ENCODE measurements at regions not wholly inside any gene's neighbourhood (a gene's known extent, or its start where the extent isn't known, plus 50 kb on each side); places are given as distances from the start of the nearest gene placed in this dataset.

DNA sequence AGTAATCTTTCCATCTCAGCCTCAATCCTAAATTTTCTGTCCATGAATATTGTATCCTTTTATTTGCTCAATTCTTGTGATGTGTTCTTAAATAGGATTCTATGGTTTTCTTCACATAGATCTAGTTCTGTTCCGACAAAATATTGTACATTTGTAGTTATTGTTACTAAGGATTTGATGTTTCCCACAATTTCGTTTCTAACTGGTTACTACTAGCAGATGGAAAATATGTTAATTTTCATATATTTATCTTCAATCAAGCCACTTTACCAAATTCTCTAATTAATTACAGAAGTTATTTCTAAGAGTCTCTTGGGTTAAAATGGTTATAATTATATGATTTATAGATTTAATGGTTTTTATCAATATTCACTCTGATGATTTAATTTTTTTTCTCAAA lies 60.3 kb downstream of the SEC61B start:
- no peak for DNase-seq

DNA sequence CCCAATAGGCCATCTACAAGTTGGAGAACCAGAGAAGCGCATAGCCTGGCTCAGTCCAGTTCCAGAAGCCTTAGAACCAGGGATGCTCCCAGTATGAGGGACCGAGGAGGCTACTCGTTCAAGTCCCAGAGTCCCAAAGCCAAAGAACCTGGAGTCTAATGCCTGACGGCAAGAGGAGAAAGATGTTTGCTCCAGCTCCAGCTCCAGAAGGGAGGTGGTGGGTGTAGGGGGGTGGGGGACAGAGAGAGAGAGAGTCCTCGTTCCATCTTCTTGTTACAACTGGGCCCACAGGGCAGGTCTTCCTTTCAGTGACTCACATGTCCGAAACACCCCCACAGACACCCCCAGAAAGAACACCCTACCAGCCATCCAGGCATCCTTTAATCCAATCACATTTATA lies 63.9 kb downstream of the SEC61B start:
- DNase-seq = no peak

DNA sequence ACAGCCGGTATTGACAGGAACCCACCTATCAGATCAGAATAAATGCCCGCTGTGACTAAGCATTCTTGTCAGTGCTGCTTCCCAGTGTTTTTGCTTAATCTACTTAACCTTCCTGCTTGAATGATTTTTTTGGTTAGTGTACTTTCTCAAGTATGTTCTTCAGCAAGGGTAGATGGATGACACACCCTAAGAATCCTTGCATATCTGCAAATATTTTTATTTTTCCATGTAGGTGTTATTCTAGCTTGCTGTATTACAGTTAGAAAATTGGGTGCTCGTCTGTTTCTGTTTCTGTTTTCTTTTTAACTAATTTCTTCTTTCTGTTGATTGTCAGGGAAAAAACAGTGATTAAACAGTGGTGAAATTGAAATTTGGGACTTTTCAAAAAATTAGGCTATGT lies 64.5 kb downstream of the SEC61B start:
- DNase-seq = no peak

DNA sequence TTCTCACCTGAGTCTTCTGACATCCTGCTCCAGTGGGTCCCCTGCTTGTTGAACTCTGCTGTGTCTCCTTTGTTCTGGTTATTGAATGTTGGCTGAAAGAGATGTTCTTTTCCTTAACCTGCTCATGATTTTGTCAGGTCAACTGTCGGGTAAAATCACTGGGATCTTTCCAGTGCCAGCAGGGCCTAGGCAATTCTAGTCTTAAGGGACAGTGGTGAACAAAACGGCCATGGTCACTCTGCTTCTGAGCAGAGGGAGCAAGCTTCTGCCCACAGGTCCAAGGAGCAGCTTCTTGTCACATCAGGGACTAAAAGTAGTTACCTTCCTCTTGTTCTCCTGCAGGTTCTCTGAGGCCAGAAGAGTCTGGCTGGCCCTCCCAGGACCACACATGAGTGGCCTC lies 65.6 kb downstream of the SEC61B start:
- DNase-seq = no peak

GRCh38 chr9:99288830-99289229 lies 66.7 kb downstream of the SEC61B start:
- no peak for DNase-seq

GRCh38 chr9:99294850-99295461 lies 72.9 kb downstream of the SEC61B start:
- no peak for DNase-seq

- DNase-seq = peak; percentile 59
Measured at GRCh38 chr9:99296291-99296951, 74.3 kb downstream of the SEC61B start.

DNA sequence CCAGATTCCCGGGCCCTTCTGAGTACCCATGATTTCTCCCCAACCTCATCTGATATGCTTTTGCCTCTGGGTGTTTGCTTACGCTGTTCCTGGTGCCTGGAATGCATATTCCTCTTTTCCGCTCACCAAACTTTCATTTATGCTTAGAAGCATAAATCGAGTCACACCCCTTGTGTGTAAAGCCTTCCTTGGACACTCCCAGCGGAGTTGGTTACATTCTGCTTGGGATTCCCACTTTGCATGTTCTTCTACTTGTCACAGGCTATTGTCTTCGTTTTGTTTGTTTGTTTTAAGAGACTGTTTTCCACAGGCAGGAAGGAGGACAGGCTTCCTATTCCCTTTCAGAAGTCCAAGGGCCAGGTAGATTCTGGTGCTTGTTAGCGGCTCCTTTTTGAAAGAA lies 76.5 kb downstream of the SEC61B start:
- no peak for DNase-seq

DNA sequence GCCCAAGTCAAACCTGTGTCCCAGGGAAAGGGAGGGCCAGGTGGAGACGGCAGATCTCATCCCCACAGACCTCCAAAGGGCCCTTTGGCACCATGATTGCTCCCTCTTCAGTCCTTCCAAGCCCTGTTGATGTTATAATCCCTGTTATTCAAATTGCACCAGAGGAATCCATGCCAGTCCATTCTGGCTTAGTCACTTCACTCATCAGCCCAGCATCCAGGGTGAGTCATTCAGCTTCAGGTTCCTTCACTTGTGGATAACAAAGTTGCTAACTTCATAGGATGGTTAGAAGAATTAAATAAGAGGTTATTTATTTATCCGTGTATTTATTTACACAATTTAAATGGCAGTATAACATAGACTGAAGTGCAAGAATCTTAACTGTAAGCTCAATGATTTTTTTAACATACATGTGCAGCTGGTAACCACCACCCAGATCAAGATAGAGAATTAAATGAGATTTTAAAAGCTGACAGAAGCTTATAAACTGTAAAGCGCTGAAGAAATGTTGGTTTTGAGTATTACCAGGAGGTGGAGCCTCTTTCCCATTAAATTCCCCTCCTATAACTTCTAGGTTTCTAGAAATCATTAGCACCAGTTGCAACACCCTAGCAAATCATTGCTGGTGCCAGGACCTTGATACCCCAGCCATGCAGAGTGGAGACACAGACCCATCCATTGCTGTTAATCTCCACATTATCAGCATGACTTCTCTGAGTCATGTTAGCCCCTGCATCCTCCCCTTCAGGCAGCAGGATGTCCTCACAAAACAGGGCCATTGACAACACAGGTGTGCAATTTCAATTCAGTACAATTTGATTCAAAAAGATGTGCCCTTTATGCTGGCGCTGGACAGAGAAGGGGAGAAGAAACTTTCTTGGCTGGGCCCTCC lies 77.4 kb downstream of the SEC61B start:
- DNase-seq = no peak

DNA sequence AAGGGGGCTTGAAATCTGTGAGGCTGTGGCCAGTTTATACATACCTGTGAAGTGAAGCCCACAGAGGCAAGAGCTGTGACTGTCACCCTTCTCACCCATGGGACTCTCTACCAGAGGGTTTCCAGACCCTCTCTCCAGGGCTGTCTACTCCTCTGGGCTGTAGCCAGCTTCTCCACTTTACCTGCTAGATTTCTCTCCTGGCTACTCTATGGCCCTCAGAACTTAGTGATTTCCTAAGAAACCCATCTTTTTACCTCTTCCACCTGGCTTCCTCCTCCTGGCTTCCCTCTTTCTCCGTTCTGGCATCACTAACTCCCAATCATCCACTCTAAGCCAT lies 78.0 kb downstream of the SEC61B start:
- no peak for DNase-seq

DNA sequence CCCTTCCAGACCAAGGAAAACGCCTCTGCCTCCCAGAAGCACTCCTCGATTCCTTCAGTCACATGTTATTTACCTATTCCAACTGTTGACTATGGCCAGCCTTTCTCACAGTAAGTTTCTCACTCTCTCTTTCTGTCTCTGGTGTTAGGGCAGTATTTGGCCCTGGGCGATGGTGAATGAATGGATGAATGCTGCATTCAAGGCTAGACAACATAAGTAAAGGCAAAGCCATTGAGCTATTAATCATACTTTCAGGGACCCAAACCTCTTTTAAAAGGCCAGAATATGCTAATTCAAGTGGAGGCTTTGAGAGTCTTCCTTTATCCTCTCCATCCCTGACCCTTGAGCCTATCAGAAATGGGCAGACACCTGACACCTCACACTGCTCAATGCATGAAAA lies 78.5 kb downstream of the SEC61B start:
- DNase-seq = no peak

DNA sequence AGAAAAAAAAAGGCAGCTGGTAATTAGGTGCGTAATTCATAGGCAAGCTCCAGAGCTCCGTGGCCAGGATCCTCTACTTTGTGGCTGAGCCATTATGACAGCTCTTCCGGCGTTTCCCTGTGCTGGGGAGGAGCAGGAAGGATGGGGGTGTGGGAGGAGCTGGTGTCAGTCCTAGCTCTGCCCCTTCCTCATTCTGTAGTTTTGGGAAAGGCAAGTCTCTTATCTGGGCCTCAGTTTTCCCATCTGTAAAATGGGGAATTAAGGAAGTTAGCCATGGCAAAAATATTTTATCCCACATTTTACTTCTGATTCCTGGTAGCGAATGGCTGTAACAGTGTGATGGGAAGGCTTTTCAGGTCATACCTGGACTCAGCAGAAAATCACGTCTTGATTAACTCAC lies 81.1 kb downstream of the SEC61B start:
- no peak for DNase-seq

DNA sequence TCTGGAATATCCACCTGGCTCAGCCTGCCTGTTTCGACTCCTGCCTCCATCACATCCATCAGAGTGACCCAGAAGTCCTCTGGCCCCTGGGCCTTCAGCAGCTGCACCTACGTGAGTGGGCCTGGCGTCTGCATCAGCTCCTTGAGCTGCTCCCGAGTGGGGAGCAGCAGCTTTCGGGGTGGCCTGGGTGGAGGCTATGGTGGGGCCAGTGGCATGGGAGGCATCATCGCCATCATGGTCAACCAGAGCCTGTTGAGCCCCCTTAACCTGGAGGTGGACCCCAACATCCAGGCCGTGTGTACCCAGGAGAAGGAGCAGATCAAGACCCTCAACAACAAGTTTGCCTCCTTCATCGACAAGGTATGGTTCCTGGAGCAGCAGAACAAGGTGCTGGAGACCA lies 83.0 kb downstream of the SEC61B start:
- DNase-seq = no peak

DNA sequence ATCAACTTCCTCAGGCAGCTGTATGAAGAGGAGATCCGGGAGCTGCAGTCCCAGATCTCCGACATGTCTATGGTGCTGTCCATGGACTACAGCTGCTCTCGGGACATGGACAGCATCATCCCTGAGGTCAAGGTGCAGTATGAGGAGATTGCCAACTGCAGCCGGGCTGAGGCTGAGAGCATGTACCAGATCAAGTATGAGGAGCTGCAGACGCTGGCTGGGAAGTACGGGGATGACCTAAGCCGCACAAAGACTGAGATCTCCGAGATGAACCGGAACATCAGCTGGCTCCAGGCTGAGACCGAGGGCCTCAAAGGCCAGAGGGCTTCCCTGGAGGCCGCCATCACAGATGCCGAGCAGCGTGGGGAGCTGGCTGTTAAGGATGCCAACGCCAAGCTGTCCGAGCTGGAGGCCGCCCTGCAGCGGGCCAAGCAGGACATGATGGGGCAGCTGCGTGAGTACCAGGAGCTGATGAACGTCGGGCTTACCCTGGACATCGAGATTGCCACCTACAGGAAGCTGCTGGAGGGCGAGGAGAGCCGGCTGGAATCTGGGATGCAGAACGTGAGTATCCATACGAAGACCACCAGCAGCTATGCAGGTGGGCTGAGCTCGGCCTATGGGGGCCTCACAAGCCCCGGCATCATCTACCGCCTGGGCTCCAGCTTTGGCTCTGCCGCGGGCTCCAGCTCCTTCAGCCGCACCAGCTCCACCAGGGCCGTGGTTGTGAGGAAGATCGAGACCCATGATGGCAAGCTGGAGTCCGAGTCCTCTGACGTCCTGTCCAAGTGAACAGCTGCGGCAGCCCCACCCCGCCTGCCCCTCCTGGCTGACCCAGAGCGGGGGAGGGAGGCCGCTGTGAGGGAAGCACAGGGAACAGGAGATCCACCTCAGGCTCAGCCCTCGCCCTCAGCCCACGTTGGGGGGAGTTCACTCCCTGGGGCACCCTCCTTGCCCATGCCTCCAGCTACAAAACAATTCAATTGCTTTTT lies 84.0 kb downstream of the SEC61B start:
- no peak for DNase-seq

DNA sequence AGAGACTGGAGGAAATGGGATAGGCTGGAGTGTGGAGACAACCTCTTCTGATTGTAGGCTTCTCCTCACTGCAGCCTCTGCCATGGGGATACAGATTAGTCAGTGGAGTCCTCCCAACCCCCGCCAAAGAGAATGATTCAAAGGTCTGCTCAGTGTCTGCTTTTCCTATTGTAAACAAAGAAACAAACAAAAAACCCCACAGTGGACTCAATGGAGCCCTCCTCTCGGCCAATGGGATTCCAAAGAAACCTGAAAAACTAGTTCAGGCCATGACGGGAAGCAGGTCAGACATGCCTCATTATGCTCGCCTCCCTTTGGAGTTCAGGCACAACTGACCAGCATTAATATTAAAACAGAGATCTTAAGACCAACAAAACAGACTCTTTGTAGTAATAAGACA lies 85.8 kb downstream of the SEC61B start:
- no peak for DNase-seq

DNA sequence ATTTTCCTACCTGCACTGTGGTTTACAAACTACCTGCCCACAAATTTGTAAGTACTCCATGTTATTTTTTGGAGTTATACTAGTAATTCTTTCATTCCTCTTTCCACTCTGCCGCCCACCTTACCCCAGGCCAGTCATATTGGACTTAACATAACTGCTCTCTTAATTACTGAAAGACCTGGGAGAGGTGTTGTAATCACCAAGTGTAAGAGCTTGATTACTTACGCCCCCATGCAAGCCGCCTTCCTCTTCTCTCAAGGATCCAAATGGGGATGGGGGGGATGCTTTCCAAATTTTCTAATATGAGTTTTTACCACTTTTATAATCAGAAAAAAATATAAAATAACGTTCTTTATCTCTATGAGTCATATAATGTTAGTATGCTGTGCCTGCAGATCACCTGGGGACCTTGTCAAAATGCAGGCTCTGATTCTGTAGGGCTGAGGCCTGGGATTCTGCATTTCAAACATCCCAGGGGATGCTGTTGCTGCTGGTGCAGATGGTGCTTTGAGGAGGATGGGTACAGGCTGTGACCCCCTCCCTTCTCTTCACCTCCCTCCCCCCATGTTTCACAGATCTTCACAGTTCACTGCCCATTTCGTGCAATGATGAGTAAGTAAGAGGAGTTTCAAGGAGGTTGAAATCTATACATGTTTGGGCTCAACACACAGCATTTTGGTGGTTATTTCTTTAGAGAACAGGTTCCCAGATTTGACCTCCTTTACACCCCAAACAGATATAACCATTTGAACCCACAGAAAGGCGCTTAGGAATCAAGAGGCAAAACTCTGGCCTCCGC lies 87.3 kb downstream of the SEC61B start:
- no peak for DNase-seq

GRCh38 chr9:99312736-99313135 lies 90.7 kb downstream of the SEC61B start:
- DNase-seq = no peak

DNA sequence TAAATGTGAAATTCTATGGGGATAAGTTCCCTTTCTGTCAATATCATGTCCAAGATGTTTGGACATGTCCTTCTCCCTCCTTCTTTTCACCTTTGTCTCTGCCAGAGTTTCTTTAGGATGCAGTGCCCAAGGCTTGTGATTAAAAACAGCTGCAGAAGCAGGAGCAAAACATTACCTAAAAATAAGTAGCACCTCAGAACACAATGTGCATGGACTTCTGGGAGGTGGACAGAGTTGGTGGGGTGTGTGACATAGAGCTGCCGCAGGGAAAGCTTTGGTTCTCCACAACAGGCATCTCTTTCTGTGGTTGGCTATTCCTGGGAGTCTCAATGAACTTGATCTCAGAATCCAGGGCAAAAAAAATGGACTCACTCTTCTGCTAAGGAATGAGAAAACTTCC lies 97.0 kb downstream of the SEC61B start:
- no peak for DNase-seq

DNA sequence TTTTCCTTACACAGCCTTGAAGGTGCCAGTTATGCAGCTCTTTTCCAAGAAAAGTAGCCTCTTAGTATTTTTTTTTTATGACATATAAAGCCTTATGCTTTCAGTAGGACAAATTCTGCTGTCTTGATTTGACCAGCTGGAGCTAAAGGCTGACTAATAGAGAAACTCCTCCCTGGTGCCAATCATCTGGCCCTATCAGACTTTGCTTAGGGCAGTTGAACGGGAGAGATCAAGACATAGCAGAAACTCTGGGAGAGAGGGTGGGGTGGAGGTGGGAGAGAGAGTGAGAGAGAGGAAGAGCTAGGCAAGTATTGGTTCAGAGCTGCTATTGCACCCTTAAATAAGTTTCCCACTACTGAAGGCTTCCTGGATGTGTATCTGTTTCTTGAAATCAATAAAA lies 100.2 kb downstream of the SEC61B start:
- DNase-seq = no peak

DNA sequence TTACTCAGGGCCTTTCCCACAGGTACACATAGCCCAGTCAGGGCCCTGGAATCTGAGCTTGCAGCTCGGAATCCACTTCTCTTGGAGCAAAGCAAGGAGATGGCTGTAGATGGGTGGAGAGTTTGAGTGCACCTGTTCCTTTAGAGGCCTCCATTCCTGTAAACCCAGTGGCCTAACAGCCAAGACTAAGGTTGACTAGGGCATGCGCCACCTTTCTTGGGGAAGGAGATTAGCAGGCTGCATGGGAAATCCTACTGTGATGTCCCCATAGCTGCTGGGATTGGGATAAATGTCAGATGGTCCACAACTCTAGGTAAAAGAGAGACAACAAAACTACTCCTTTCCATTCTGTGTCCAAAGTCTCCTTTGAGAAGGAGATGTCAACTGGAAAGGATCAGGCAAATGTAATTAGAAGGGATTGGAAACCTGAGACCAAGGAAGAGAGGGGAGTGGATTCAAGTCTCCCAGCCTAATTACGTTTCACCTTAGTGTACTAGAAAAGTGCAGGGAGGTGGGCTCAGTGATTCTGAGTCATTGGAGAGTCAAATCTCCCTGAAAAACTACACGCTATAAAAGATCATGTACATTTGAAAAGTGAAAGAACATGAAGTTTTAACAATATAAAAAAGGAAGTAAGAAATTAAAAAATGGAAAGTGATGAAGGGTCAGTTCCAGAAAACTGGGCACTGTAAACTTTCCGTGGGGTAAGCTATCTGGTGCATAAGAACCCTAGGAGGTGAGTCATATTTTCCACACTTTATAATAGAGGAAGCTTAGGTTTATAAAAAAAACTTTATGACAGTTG lies 104.2 kb downstream of the SEC61B start:
- DNase-seq = no peak

- no peak for DNase-seq
Measured at GRCh38 chr9:99326917-99327189, 104.8 kb downstream of the SEC61B start.

GRCh38 chr9:99327667-99328066 lies 105.6 kb downstream of the SEC61B start:
- no peak for DNase-seq

Data from femur (tissue), 1 donor.